PFSK-1 (cell line): ENCODE measurements at regions not wholly inside any gene's neighbourhood (a gene's known extent, or its start where the extent isn't known, plus 50 kb on each side); places are given as distances from the start of the nearest gene placed in this dataset.

Source experiments
- FOXP2 ChIP-seq: optimal IDR thresholded peaks from 2 replicates; pipeline ENCODE3; 2011; ENCODE audit warnings: borderline replicate concordance, control low read depth, inconsistent platforms; ENCODE audit not compliant: insufficient read depth; ENCODE audit errors: extremely low read length, extremely low read depth
- POLR2AphosphoS5 ChIP-seq: IDR thresholded peaks from 2 replicates; pipeline ENCODE4 v1.6.1; 2012; ENCODE audit warnings: low read depth, mild to moderate bottlenecking, control low read depth, low read length, moderate library complexity
- SIN3A ChIP-seq: IDR thresholded peaks from 2 replicates; pipeline ENCODE4 v1.6.1; 2012; ENCODE audit warnings: mild to moderate bottlenecking, low read length, moderate library complexity, borderline replicate concordance; ENCODE audit not compliant: insufficient read depth
- TAF1 ChIP-seq: IDR thresholded peaks from 2 replicates; pipeline ENCODE4 v1.6.1; 2012; ENCODE audit warnings: low read length, control low read depth, borderline replicate concordance; ENCODE audit not compliant: insufficient read depth
- TF ChIP-seq, protein P1 (sequence below), 2 experiments: IDR thresholded peaks; 2 replicates each; pipeline versions ENCODE4 v1.6.1 to v1.8.0; 2011 to 2012; ENCODE audit warnings: low read depth in 2 of 2, low read length in 2 of 2, control low read depth in 1 of 2, inconsistent platforms in 1 of 2, mild to moderate bottlenecking in 1 of 2, moderate library complexity in 1 of 2; ENCODE audit not compliant: insufficient read depth in 1 of 2

GRCh38 chr20:48148916-48149672, 363.8 kb upstream of the SULF2 start:
- TF ChIP-seq SIN3A (no peak), TAF1 (no peak)

DNA sequence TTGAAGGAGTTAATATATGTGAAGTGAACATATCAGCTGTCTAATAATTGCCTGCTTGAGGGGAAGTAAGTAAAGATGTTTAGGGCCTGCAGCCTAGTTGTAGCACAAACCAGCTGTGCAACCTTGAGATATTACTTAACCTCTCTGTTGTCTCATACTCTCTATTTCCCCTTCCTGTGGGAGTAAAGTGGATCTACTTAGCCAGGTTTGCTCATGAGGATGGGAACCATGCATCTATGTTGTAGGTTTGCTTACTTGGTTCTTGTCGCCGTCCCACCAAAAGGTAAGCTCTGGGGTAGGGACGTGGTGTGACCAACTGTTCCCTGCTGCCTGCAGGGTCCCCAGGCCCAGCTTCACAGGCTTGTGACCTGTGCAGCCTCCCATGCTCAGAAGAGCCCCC, 362.7 kb upstream of the SULF2 start:
- TF ChIP-seq, protein P1, sequence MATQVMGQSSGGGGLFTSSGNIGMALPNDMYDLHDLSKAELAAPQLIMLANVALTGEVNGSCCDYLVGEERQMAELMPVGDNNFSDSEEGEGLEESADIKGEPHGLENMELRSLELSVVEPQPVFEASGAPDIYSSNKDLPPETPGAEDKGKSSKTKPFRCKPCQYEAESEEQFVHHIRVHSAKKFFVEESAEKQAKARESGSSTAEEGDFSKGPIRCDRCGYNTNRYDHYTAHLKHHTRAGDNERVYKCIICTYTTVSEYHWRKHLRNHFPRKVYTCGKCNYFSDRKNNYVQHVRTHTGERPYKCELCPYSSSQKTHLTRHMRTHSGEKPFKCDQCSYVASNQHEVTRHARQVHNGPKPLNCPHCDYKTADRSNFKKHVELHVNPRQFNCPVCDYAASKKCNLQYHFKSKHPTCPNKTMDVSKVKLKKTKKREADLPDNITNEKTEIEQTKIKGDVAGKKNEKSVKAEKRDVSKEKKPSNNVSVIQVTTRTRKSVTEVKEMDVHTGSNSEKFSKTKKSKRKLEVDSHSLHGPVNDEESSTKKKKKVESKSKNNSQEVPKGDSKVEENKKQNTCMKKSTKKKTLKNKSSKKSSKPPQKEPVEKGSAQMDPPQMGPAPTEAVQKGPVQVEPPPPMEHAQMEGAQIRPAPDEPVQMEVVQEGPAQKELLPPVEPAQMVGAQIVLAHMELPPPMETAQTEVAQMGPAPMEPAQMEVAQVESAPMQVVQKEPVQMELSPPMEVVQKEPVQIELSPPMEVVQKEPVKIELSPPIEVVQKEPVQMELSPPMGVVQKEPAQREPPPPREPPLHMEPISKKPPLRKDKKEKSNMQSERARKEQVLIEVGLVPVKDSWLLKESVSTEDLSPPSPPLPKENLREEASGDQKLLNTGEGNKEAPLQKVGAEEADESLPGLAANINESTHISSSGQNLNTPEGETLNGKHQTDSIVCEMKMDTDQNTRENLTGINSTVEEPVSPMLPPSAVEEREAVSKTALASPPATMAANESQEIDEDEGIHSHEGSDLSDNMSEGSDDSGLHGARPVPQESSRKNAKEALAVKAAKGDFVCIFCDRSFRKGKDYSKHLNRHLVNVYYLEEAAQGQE (IDR thresholded peaks at IDR 0.05; ENCODE audit: insufficient read depth in 1 of 2, low read depth in 2 of 2, low read length in 2 of 2) = no peak
- TF ChIP-seq FOXP2 (no peak), TAF1 (no peak), SIN3A (no peak), POLR2AphosphoS5 (no peak)

DNA sequence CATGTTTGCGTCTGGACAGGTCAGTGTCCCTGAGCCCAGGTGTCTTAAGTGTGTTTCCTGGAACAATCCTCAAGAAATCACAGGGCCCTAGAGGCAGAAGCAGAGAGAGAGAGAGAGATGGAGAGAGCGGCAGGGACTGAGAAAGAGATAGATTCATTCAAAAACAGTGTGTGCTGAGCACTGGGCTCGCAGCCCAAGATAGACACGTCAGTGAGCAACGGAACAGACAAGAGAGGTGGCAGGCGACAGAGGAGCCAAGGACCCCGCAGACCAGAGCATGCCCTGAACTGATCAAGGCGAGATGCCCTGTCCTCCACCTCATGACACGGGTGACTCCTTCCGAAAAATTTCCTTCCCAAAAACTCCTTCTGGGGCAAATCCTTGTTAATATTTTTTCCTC, 362.0 kb upstream of the SULF2 start:
- TF ChIP-seq, protein P1 (IDR thresholded peaks at IDR 0.05; ENCODE audit: insufficient read depth in 1 of 2, low read depth in 2 of 2, low read length in 2 of 2) = no peak
- TF ChIP-seq TAF1 (no peak), SIN3A (no peak), POLR2AphosphoS5 (no peak), FOXP2 (no peak)

DNA sequence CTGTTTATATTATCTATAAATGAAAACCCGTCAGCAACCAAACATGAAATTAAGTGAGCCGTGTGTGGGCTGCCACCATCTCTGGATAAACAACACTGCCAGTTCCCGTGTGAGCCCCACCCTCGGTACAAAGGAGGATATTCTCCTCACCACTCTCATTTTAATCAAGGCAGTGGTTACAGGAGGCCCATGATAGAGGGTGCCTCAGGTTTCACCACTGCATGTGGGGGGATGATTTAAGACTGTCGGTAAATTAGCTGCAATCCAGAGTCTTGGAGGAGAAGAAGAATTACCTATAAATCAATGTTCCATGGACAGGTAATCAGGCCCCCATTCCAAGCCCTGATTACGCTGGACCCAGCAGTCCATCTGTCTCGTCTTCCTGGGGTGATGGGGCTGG, 361.6 kb upstream of the SULF2 start:
- TF ChIP-seq, protein P1 (IDR thresholded peaks at IDR 0.05; ENCODE audit: insufficient read depth in 1 of 2, low read depth in 2 of 2, low read length in 2 of 2) = no peak
- no peak for TF ChIP-seq TAF1
- TF ChIP-seq FOXP2 = no peak
- TF ChIP-seq POLR2AphosphoS5 = no peak
- no peak for TF ChIP-seq SIN3A

- TF ChIP-seq FOXP2 (no peak), POLR2AphosphoS5 (no peak), TAF1 (no peak), SIN3A (no peak)
- TF ChIP-seq, protein P1 (IDR thresholded peaks at IDR 0.05; ENCODE audit: insufficient read depth in 1 of 2, low read depth in 2 of 2, low read length in 2 of 2) = no peak
These were observed 361.0 kb upstream of the SULF2 start for GRCh38 chr20:48146308-48146707.
